NCI-H774 (cell line): ENCODE measurements at regions not wholly inside any gene's neighbourhood (a gene's known extent, or its start where the extent isn't known, plus 50 kb on each side); places are given as distances from the start of the nearest gene placed in this dataset.

ENCODE experiments used
- DNase-seq: peaks from one replicate; lab custom pipeline; 2025; lab: John Stamatoyannopoulos, UW

DNA sequence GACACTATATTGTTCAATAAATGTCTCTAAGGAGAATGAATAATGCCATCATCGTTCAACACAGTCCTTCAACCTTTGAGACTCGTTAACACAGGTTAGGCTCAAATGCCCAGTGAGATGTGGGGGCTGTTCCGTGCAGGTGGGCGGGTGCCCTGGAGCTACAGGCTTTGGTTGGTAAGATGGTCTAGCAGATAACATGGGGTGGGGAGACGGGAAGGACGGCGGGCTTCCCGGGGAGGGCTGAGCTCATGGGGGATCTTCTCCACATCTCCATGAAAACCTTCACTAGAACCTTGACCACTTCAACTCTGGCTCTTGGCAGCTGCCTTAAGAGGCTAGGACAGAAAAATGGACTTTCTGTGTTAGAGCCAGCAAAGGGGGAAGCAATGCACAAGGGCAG lies 134.1 kb upstream of the TCERG1L start:
- DNase-seq = no peak

DNA sequence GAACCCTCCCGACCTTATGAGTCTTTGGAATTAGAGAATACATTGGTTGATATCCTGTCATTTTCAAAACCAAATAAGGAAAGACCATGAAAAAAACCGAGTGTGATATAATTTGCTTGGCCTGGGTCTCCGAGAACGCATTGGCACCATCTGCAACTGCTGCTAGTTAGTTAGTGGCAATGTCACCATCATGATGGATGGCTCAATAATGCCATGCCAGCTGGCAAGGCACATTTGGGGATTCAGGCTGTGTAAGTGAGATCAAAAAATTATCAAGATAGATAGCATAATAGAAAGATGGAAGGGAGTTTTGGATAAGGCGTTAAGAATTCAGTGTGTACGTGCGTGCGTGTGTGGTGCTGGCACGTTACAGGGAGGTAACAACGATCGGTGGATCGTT lies 134.7 kb upstream of the TCERG1L start:
- no peak for DNase-seq

DNA sequence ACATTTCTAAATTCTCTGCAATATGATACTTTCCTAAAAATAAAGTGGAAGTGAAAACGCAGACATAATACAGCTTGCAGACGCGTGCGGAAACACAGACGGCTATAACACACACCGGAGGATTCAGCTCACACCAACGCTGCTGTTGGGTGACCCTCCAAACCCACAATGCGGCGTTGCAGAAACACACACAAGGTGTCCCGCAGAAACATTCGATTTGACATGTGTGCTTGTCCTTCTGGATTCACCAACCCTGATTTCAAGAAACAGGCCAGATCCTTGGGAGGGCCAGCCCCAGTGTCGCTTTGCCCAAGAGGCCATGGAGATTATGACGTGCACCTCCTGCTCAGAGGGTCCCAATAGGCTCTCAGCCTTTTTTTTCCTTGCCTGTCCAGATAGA lies 136.7 kb upstream of the TCERG1L start:
- no peak for DNase-seq

- no peak for DNase-seq
Observed at GRCh38 chr10:131448883-131449282, 137.4 kb upstream of the TCERG1L start.

- DNase-seq = no peak
Observed at GRCh38 chr10:131450216-131450765, 138.8 kb upstream of the TCERG1L start.

DNA sequence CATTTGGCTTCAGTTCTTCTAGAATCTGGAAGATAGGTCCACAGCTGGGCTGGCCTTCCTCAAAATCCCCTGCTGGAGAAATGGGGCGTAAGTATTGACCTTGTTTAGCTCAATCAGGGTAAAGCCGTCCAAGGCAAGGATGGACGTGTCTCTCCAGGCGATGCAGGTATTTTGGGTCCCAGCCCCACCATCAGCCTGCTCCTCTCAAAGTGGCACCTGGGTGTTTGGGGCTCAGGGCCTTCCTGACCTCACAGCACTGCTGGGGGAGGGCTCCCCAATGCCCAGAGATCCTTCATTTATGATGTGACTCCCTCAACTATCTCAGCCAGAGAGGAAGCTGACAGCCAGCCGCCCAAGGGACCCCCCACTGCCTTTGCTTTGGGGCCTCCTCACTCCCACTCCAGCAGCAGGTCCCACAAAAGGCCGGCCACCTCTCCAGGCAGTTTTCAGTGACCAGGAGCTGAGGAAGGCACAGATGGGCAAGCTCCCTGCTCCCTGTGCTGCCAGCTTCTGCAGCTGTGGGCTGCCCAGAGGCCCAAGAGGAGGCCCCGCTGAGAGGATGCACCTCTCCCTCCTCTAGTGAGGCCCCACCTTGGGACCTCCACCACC lies 140.0 kb upstream of the TCERG1L start:
- no peak for DNase-seq

- DNase-seq = no peak
Observed at GRCh38 chr10:131452926-131453720, 141.6 kb upstream of the TCERG1L start.

DNA sequence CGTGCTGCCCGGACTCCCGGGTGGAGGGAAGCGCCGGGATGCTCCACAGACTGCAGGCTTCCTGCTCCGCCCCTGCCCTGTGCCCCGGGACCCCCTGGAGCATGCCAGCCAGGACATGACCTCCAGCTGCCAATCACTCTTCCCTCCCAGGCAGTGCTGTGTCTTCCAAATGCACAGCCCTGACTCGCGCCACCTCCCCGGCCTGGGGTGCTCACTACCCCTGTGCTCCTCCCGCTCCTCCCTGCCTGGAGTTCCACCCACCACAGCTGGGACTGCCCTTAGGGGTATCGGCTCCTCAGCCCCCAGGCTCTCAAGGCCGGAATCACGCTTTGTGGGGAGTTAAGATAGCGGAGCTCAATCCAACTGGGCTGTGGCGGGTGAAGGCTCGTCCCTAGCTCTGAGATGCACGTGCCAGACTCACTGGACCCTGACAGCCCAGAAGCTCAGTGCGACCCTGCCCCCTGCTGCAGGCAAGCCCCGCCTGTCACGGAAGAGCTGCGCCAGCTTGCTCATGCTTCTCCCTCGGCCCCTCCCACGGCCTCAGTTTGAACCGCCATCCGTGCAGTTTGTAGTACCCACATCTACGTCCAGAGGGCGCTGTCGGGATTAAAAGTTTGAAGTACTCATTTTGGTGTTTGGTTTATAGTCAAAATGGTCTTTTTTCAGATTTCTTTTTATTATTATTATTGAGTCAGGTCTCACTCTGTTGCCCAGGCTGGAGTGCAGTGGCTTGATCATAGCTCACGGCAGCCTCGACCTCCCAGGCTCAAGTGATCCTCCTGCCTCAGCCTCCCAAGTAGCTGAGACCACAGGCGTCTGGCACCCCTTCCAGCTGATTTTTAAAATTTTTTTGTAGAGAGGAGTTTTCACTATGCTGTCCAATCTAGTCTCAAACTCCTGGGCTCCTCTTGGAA lies 142.5 kb upstream of the TCERG1L start:
- peak; percentile 1 for DNase-seq

DNA sequence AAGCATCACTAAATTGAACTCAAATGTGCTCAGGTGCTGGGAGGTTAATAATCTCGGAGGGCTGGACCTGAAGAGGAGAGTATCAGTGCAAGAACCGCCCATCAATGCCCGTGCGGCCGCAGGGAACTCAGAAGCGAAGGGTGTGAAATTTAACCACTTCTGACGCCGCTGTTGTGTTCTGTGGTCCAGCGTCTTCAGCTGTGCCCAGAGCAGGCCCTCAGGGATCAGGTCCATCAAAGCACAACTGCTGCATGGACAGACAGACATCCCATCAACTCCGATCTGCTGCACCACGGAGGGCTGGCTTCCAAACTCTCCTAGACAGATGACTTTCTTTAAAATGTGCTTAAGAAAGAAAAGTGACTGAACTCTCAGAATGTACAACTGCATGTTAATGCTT lies 144.9 kb upstream of the TCERG1L start:
- no peak for DNase-seq

- no peak for DNase-seq
Observed at GRCh38 chr10:131461093-131461492, 149.6 kb upstream of the TCERG1L start.

DNA sequence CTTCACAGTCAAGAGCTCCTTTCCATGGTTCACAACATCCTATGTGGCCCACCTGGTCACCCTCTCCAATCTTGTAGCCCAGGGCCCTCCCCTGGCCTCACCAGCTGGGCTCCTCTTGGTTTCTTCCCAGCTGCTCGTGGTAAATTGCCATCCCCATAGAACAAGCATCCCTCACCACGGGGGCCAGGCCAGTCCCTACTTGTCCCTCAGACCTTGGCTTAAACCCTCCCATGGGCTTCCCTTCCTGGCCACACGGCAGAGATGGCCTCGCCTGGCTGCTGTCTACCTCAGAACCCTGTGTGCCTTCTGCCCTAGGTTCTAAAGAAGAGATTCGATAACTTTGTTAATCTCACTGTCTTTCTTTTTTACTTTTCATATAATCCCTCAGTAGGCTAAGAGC lies 153.3 kb upstream of the TCERG1L start:
- DNase-seq = no peak

DNA sequence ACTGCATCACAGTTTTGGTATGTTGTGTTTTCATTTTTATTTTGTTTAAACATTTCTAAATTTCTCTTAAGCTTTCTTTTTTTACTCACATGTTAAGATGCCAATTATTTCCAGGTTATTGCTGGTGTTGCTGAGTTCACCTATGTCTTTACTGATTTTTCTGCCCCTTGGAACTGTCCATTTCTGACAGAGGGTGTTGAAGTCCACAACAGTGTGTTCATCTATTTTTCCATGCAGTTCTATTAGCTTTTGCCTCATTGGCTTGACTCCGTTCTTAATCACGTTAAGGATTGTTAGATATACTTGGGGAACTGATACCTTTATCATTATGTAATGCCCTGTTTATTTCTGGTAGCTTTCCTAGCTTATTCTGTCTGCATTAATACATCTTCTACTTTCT lies 158.0 kb upstream of the TCERG1L start:
- DNase-seq = no peak

DNA sequence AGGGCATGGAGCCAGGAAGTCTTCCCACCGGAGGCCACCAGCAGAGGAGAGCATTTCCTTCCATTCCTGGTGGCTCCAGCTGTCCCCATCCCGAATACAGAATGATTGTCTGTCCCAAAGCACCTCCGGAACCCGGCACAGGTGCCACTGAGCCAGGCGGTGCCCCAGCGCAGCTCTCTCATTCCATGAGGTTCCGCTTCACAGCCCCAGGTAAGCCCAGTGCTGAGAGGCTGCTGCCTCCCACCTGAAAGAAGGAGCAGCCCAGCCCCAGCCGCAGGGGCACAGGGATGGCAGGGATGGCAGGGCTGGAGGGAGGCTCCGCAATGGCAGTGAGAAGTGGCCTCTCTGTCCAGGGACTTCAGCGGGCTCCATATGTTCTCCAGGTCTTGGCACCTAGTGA lies 162.1 kb upstream of the TCERG1L start:
- no peak for DNase-seq

DNA sequence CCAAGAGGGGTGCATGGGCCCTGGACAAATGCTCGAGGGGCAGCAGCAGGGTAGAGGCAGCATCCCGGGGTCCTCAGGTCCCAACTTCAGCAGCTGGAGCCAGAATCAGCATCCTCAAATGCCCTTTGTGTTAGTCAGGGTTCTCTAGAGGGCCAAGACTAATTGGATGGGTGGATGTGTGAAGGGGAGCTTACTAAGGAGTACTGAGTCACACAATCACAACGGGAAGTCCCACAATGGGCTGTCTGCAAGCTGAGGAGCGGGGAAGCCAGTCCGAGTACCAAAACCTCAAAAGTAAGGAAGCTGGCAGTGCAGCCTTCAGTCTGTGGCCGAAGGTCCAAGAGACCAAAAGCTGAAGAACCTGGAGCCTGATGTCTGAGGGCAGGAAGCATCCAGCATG lies 162.9 kb upstream of the TCERG1L start:
- DNase-seq = no peak

- DNase-seq = no peak
Observed at GRCh38 chr10:131475043-131475442, 163.5 kb upstream of the TCERG1L start.

DNA sequence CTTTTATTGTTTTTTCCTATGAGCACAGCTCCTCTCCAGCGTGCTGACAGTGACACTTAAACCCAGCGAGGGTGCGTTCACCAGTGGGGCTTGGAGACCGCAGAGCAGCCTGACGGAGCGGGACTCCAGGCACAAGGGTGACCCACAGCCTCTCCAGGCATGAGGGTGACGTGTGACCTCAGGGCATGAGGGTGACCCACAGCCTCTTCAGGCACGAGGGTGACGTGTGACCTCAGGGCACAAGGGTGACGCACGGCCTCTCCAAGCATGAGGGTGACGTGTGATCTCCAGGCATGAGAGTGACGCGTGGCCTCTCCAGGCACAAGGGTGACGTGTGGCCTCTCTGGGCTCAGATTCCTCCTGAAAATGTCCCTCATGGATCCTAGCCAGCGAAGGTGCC lies 164.3 kb upstream of the TCERG1L start:
- DNase-seq = no peak

GRCh38 chr10:131477457-131478121 lies 166.1 kb upstream of the TCERG1L start:
- DNase-seq = no peak

DNA sequence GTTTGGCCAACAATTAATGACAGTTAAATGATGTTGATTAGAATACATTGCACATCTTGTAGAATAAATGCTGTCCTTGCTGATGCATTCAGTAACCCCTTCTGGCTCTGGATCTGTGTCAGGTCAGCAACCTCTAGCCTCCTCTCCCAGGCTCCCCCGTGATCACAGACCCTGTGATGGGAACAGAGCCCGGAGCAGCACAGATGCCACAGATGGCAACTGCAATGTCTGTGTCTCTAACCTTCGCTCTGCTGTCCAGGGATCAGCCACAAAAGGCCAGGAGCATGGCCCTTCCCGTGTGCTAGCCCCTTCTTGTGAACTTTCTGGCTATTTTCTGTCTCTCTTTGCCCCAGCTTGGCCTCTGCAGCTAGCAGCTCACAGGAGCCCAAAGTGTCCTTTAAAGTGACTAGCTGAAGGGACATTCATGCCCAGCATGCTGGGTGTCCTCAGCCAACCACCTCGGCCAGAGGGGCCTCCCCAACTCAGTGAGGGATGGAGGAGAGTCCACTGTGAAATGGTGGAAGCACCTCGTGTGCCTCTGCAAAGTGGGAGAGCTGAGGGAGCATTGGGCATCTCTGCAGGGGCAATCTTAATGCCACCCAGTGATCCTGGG lies 167.0 kb upstream of the TCERG1L start:
- no peak for DNase-seq

DNA sequence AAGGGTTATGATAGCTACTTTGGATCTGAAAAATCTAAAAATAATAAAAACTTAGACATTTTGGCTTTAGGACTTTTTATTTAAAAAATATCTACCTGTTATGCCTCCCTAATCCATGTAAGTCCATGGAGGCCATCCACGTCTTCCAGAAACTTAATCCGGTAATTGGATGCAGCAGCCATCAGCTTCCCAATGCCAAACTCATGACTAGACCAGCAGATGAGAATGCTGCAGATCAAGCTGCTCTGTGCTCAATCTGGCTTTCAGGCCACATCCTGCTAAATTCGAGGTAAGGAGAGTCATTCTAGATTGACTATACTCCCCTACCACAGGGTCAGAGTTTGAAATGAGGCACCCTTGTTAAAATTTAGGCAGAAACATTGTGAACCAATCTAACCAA lies 168.5 kb upstream of the TCERG1L start:
- DNase-seq = no peak

GRCh38 chr10:131480861-131481260 lies 169.3 kb upstream of the TCERG1L start:
- no peak for DNase-seq

DNA sequence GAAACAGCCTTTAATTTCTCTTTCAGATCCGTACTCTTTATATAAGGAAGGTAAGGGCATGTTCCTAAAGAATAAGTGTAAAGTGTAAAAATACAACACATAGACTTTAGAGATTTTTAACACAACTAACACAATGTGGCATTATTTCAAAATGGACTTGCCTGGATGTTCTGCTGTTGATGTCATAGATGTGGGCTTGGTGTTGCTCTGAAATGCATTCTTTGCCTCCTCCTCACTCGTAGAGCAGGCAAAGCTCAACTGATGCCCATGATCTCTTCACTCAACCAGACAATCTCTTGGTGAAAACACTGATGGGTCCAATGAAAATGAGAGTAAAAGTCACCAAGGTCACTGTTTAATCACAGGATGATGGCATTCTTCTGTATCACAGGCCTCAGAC lies 174.2 kb upstream of the TCERG1L start:
- no peak for DNase-seq

GRCh38 chr10:131487822-131488221 lies 176.3 kb upstream of the TCERG1L start:
- DNase-seq = no peak
